ENCODE measurements at regions not wholly inside any gene's neighbourhood (a gene's known extent, or its start where the extent isn't known, plus 50 kb on each side); places are given as distances from the start of the nearest gene placed in this dataset.

- Histone ChIP-seq H3K9ac (ENCODE audit: low read depth, low read length) (no peak overlapping the region), H3K23ac (ENCODE audit: low read depth, low read length) (no peak overlapping the region), H4K91ac (ENCODE audit: insufficient read depth, low read depth, low read length) (no peak overlapping the region), H3K27me3 (ENCODE audit: control insufficient read depth, insufficient read depth, low read length) (no peaks in the 10 kb centered on the region), H3K18ac (ENCODE audit: low read depth, low read length) (no peak overlapping the region), H2BK120ac (ENCODE audit: low read depth, low read length) (no peak overlapping the region), H3K27ac (ENCODE audit: insufficient read depth, low read length) (no peak overlapping the region), H2BK15ac (ENCODE audit: low read depth, low read length) (no peak overlapping the region), H2BK5ac (ENCODE audit: low read depth, low read length, poor library complexity, severe bottlenecking) (no peak overlapping the region), H2AFZ (replicated peaks; ENCODE audit: low read length, poor library complexity) (no peak overlapping the region), H2AK5ac (ENCODE audit: low read depth, low read length) (no peak overlapping the region), H4K5ac (ENCODE audit: low read depth, low read length) (no peak overlapping the region), H3K4me2 (ENCODE audit: low read depth, low read length) (no peak overlapping the region), H2BK20ac (ENCODE audit: low read depth, low read length) (no peak overlapping the region), H3K9me1 (ENCODE audit: insufficient read depth, low read length) (no peaks in the 10 kb centered on the region), H3K36me3 (ENCODE audit: control insufficient read depth, insufficient read depth, low read length) (no peaks in the 10 kb centered on the region), H3K4me3 (ENCODE audit: insufficient read depth, low read depth, low read length) (no peak overlapping the region), H4K20me1 (ENCODE audit: insufficient read depth, low read length) (no peaks in the 10 kb centered on the region), H2AK9ac (replicated peaks; ENCODE audit: low read depth, low read length, poor library complexity) (no peak overlapping the region), H3K9me3 (ENCODE audit: control insufficient read depth, insufficient read depth, low read length) (no peaks in the 10 kb centered on the region), H3K4me1 (ENCODE audit: control insufficient read depth, insufficient read depth, low read length) (no peaks in the 10 kb centered on the region), H4K8ac (ENCODE audit: low read depth in 2 of 2, low read length in 2 of 2) (no peak overlapping the region), H3K56ac (ENCODE audit: extremely low read depth, insufficient read depth, low read length) (no peak overlapping the region), H3K14ac (replicated peaks; ENCODE audit: low read depth, low read length) (no peak overlapping the region), H3K4ac (ENCODE audit: low read depth, low read length) (no peak overlapping the region), H3K79me1 (ENCODE audit: low read depth in 1 of 2, low read length in 2 of 2) (no peaks in the 10 kb centered on the region)
- POLR2A ChIA-PET (ENCODE audit: unreplicated experiment): no interaction called here
- no peak for ATAC-seq (ENCODE audit: low read depth)
- no peak for DNase-seq
- CTCF ChIA-PET: no interaction called here
- BruUV-seq (replicated peaks): no TSS peak
- dilution Hi-C loops (cut with HindIII; ENCODE audit: low sequenced_read_pairs, unreplicated experiment) (no loop called here), intact Hi-C loops (cut with micrococcal nuclease) (loop anchor here (5.0 kb wide), 1 partner anchor 97 kb away; no protein-coding TSS in a partner anchor), in situ Hi-C loops (cut with MboI; ENCODE audit: low sequenced_read_pairs) (no loop called here)
- WGBS, 2 experiments (ENCODE audit: extremely low coverage in 2 of 2, insufficient read length in 1 of 2): no CpG with 5 or more reads among the region's 3 CpGs
- no peak for TF ChIP-seq BHLHE40 (IDR thresholded peaks at IDR 0.05; ENCODE audit: low read depth, low read length)
- no peak for TF ChIP-seq RCOR1 (IDR thresholded peaks at IDR 0.05; ENCODE audit: insufficient replicate concordance, low read length)
- TF ChIP-seq POLR2A (IDR thresholded peaks at IDR 0.05; ENCODE audit: low read depth, low read length): no peak
- no peak for TF ChIP-seq USF2 (IDR thresholded peaks at IDR 0.05; ENCODE audit: low read depth, low read length)
- no peak for TF ChIP-seq MAFK (IDR thresholded peaks at IDR 0.05; ENCODE audit: low read depth, low read length)
- no peak for TF ChIP-seq RFX5 (IDR thresholded peaks at IDR 0.05; ENCODE audit: low read depth, low read length)
- TF ChIP-seq NFE2L2 (IDR thresholded peaks at IDR 0.05; ENCODE audit: low read depth, low read length): no peak
- TF ChIP-seq RAD21 (IDR thresholded peaks at IDR 0.05; ENCODE audit: low read length): no peak
Observed at GRCh38 chr18:34544930-34545329, 165.2 kb upstream of the DTNA start.
